K562 (cell line): ENCODE measurements at regions not wholly inside any gene's neighbourhood (a gene's known extent, or its start where the extent isn't known, plus 50 kb on each side); places are given as distances from the start of the nearest gene placed in this dataset.

Source experiments
- EZH2 ChIP-seq: IDR thresholded peaks from 2 replicates; pipeline ENCODE4 v1.6.1; 2012; ENCODE audit warnings: low read depth, mild to moderate bottlenecking, inconsistent platforms, low read length, borderline replicate concordance
- FOSL1 ChIP-seq: fragments of 200-800 bp; sonication (Bioruptor generic); conservative IDR thresholded peaks from 2 replicates; pipeline ENCODE4 v1.6.1; 2016; ENCODE audit warnings: missing genetic modification characterization, missing compliant biosample characterization
- JUND ChIP-seq, 2 experiments: IDR thresholded peaks; 2 replicates in 1 of 2; 3 replicates in 1 of 2; pipeline ENCODE4 v1.6.1; 2011; ENCODE audit warnings: borderline replicate concordance in 2 of 2, low read depth in 2 of 2, low read length in 2 of 2, improper control_type of control experiment in 1 of 2, missing biosample characterization in 1 of 2, missing genetic modification characterization in 1 of 2, missing genetic modification reagents in 1 of 2
- POLR3A ChIP-seq: IDR thresholded peaks from 2 replicates; pipeline ENCODE4 v1.6.1; 2011; ENCODE audit warnings: borderline replicate concordance, mild to moderate bottlenecking, moderate library complexity; ENCODE audit not compliant: insufficient read length, insufficient read depth; ENCODE audit errors: extremely low read depth
- SOX6 ChIP-seq: fragments of 450-650 bp; IDR thresholded peaks from 2 replicates; pipeline ENCODE4 v1.6.1; 2014; ENCODE audit warnings: mild to moderate bottlenecking
- TBP ChIP-seq: optimal IDR thresholded peaks from 2 replicates; pipeline ENCODE3; 2011; ENCODE audit warnings: low read depth, low read length, improper control_type of control experiment
- ZNF274 ChIP-seq: IDR thresholded peaks from 2 replicates; pipeline ENCODE4 v1.6.1; 2011; ENCODE audit warnings: low read depth, mild to moderate bottlenecking, low read length, moderate library complexity, borderline replicate concordance
- TF ChIP-seq, protein P1 (sequence below), 3 experiments: IDR thresholded peaks in 2 of 3; conservative IDR thresholded peaks in 1 of 3; 2 replicates each; pipeline ENCODE4 v1.5.1; 2011 to 2012; ENCODE audit warnings: low read length in 3 of 3, mild to moderate bottlenecking in 3 of 3, control low read depth in 2 of 3, improper control_type of control experiment in 1 of 3, inconsistent platforms in 1 of 3, low read depth in 1 of 3, mixed read lengths in 1 of 3, moderate library complexity in 1 of 3; ENCODE audit not compliant: insufficient read depth in 2 of 3

DNA sequence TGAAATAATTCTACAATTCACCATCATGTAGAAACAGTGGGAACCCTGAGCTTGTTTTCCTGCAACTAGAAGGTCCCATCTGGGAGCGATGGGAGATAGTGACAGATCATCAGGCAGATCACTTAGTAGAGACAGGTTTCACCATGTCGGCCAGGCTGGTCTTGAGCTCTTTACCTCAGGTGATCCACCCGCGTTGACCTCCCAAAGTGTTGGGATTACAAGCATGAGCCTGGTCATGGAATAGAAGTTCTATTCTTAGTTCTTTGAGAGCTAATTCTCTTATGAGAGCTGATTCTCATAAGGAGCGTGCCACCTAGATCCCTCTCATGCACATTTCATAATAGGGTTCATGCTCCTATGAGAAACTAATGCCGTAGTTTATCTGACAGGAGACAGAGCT lies 778.0 kb upstream of the AUTS2 start:
- TF ChIP-seq JUND (IDR thresholded peaks at IDR 0.05; ENCODE audit: borderline replicate concordance, low read depth, low read length) (no peak), JUND (tag; IDR thresholded peaks at IDR 0.05; ENCODE audit: borderline replicate concordance, low read depth, low read length) (no peak), EZH2 (no peak), POLR3A (no peak), FOSL1 (tag) (no peak), SOX6 (no peak), ZNF274 (no peak), TBP (no peak)
- TF ChIP-seq, protein P1, sequence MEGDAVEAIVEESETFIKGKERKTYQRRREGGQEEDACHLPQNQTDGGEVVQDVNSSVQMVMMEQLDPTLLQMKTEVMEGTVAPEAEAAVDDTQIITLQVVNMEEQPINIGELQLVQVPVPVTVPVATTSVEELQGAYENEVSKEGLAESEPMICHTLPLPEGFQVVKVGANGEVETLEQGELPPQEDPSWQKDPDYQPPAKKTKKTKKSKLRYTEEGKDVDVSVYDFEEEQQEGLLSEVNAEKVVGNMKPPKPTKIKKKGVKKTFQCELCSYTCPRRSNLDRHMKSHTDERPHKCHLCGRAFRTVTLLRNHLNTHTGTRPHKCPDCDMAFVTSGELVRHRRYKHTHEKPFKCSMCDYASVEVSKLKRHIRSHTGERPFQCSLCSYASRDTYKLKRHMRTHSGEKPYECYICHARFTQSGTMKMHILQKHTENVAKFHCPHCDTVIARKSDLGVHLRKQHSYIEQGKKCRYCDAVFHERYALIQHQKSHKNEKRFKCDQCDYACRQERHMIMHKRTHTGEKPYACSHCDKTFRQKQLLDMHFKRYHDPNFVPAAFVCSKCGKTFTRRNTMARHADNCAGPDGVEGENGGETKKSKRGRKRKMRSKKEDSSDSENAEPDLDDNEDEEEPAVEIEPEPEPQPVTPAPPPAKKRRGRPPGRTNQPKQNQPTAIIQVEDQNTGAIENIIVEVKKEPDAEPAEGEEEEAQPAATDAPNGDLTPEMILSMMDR (IDR thresholded peaks at IDR 0.05 in 2 of 3, conservative IDR thresholded peaks at IDR 0.05 in 1 of 3; ENCODE audit: insufficient read depth in 2 of 3, low read depth in 1 of 3, low read length in 3 of 3) = no peak
